ENCODE measurements at regions not wholly inside any gene's neighbourhood (a gene's known extent, or its start where the extent isn't known, plus 50 kb on each side); places are given as distances from the start of the nearest gene placed in this dataset.

GRCh38 chr11:119843877-119844276 lies 114.9 kb upstream of the NECTIN1 start:
- no peak for DNase-seq (ENCODE audit: low read depth, low spot score)
- no peak overlapping the region for H3K27ac ChIP-seq

GRCh38 chr11:119842731-119843130 lies 113.7 kb upstream of the NECTIN1 start:
- no peak for DNase-seq (ENCODE audit: low read depth, low spot score)
- no peak overlapping the region for H3K27ac ChIP-seq

DNA sequence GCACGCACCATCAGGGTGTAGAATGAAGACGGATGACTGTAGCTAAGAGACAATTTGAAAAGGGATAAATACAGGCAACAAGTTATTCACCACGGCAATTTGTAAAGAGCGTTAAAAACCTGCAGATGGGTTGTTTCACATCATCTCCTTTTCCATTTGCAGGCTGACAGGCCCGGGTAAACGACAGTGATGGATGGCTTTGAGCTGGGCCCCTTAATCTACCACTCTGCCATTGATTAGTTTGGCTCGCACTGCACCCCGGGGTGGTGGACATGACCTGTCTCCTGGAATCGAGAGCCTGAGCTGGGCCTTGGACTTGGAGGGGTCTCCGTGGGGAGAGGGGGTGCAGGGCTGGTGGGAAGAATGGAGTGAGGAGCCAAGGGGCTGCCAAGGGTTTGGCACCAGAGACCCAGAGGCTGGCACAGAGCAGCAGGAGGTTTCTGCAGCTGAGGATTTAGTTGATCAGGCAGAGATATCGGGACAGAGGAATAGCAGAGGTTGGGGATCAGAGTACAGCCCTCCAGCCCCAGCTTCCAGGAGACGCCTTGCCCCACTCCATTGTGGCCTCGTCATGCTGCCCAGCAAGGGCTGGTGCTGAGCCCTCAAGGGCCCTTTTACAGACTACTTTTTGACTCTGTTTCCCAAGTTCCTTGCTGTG lies 110.6 kb upstream of the NECTIN1 start:
- H3K27ac ChIP-seq = no peak overlapping the region
- no peak for DNase-seq (ENCODE audit: low read depth, low spot score)

GRCh38 chr11:119835753-119836152 lies 106.8 kb upstream of the NECTIN1 start:
- H3K27ac ChIP-seq = no peak overlapping the region
- no peak for DNase-seq (ENCODE audit: low read depth, low spot score)

DNA sequence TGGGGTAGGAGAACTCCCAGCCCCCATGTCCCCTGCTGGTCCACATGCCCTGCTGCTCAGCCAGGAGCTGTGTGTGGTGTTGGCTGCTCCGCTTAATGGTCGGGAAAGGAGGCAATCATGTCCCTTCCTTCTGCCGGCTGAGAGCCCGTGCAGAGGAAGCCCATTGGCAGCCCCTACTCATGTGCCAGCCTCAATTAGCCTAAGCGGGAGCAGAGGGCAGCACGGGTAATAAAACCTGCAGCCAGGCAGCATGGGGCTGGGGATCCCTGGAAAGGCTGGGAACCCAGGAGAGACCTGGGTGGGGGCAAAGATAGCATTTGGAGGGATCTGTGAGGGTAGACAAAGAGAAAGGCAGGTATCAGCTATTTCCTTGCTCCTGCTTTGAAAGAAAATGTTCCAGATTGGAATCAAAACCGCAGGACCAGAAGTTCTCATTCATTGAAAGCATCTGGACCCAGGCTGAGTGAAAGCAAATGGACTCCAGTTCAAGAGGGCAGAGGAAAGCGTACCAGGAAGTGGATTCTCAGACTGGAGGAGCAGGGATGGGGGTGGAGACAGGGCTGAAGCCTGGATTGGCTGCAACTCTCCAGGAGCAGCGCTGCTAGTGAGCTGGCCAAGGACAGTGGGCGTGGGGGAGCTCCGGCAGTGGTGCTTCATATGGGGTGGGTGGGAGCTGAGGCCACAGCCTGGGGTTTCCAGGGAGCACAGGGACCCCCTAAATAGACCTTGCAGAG lies 103.4 kb upstream of the NECTIN1 start:
- no peak for DNase-seq (ENCODE audit: low read depth, low spot score)
- H3K27ac ChIP-seq = no peak overlapping the region

DNA sequence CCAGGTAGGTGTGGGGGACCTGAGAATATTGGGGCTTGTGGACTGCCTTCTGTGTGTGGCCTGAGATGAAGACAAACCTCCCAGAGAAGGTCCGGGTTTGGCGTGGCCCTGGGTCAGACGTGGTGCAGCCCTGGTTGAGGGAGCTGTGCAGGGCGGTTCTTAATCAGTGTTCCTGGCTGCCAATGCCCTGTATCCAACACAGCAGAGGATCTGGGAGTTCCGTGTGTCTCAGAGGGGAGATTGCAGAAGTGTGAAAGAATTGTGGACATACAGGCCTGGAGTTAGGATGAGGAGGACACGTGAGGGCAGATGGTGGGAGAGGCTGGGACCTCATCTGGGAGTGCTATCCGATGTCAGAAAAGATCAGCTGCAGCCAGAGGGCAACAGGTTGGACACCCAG lies 102.0 kb upstream of the NECTIN1 start:
- no peak for DNase-seq (ENCODE audit: low read depth, low spot score)
- no peak overlapping the region for H3K27ac ChIP-seq

DNA sequence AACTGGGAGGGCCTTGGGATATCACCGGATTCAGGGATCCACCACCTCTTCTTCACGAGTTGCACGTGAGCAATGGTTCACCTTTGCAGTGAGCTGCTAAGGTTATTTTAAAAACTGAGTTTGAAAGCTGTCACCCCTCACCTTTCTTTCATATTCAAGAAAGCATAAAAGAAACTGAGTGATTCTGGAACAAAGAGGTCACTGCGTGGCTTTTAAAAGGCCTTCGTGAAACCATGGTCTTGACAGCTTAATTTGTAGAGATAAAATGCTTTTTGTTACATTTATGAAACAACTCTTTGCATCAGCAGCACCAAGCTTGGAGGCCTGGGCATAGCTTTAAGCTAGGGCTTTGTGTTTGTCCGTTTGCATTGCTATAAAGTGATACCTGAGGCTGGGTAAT lies 101.4 kb upstream of the NECTIN1 start:
- DNase-seq (ENCODE audit: low read depth, low spot score) = no peak
- H3K27ac ChIP-seq = no peak overlapping the region

DNA sequence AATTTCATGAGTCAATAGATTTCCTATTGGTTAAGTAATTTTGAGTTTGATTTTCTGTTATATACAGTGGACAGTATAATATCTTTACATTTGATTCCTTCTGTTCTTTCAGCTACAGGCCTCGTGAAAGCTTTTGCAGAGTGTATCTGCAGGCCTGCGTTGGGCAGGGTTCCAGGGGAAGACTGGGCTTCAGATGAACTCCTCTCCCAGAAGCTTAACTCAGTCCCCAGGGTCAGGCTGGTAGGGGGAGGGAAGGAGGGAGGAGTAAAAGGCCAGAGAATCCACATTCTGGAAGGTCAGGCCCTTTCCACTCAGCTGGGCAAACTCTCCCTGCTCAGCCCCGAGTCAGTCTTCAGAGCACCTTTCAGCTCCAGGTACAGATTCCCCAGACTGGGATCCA lies 100.4 kb upstream of the NECTIN1 start:
- DNase-seq (ENCODE audit: low read depth, low spot score) = no peak
- H3K27ac ChIP-seq = no peak overlapping the region

- no peak for DNase-seq (ENCODE audit: low read depth, low spot score)
- H3K27ac ChIP-seq = no peak overlapping the region
Measured at GRCh38 chr11:119828819-119829218, 99.8 kb upstream of the NECTIN1 start.

GRCh38 chr11:119828006-119828405 lies 99.0 kb upstream of the NECTIN1 start:
- no peak for DNase-seq (ENCODE audit: low read depth, low spot score)
- H3K27ac ChIP-seq = no peak overlapping the region

DNA sequence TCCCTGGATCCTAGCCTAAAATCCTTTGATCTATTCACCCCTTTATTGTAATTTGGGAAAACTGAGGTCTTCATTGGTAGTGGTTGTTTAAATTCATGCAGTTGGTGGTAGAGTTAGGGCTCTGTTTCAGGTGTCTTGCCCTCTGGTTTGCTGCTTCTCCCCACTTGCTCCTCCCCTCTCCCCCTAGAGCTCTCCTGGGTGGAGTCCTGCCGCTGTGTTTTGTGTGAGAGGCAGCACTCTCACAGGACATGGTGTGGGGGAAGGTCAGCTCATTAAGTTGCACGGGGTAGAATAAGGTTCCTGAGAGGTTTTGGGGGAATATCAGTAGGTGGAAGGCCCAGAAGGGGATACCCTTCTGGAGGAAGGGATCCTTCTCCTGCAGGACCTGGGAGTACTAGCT lies 98.1 kb upstream of the NECTIN1 start:
- no peak overlapping the region for H3K27ac ChIP-seq
- no peak for DNase-seq (ENCODE audit: low read depth, low spot score)

DNA sequence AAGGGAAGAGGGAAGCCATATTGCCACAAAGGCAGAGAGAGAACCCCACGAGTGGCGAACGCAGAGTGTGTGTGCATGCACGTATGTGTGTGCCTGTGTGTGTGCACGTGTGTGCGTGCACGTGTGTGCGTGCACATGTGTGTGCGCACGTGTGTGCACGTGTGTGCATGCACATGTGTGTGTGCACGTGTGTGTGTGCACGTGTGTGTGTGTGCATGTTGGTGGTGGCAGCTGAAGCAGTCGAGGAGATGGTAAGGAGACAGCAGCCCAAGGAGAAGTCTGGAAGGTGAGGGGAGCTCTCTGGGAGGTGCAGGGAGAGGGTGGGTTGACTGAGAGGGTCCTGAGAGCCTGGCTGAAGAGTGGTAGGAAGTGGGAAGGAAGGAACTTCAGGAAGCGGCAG lies 94.1 kb upstream of the NECTIN1 start:
- DNase-seq (ENCODE audit: low read depth, low spot score) = no peak
- H3K27ac ChIP-seq = no peak overlapping the region

GRCh38 chr11:119816660-119817059 lies 87.7 kb upstream of the NECTIN1 start:
- DNase-seq (ENCODE audit: low read depth, low spot score) = no peak

DNA sequence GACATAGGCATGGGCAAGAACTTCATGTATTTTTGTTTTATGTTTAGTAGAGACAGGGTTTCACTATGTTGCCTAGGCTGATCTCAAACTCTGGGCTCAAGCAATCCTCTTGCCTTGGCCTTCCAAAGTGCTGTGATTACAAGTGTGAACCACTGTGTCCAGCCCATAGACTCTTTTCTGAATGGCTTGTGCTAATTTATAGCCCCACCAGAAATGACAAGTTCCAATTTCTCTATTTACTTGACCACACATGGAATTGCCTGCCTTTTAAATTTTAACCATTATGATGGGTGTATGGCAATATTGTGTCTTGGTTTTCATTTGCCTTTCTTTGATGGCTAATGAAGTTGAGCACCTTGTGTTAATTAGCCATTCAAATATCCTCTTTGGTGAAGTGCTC lies 85.8 kb upstream of the NECTIN1 start:
- DNase-seq (ENCODE audit: low read depth, low spot score) = no peak
- H3K27ac ChIP-seq = no peak overlapping the region

More at GRCh38 chr11:119816660-119817059, 87.7 kb upstream of the NECTIN1 start:
- H3K27ac ChIP-seq = no peak overlapping the region

DNA sequence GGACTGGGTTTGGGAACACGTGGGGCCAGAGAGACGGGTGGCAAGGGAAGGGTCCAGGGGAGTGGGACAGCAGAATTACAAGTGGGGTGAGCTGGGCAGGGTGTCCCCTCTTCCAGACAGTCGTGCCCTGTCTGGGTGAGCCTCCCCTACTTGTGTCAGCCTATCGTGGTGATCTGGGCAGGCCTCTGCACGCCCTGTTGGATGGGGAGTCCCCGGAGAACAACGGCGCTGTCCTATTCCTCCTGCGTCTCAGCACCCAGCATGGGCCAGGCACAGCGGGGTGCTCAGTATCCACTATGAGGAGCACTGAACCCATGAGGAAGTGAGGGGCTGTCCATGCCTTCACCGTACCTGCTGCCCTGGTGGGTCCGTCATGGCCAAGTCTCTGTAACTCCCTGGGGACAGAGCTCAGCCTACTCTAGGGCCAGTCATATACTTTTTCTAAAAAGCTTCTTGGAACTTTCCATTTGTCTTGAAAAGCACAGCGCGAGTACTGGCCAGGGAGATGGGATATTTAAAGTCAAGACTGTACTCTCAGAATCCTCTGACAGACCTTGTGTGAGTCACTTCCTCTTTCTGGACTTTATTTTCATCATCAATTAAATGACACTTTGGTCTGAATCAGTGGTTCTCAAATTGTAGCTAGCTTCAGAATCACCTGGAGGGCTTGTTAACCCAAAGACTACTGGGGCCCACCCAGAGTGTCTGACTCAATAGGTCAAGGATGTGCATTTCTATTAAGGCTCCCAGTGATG lies 81.7 kb upstream of the NECTIN1 start:
- DNase-seq (ENCODE audit: low read depth, low spot score) = no peak
- peak overlapping the region; percentile 20 for H3K27ac ChIP-seq

- DNase-seq (ENCODE audit: low read depth, low spot score) = no peak
- H3K27ac ChIP-seq = no peak overlapping the region
Measured at GRCh38 chr11:119809346-119809745, 80.3 kb upstream of the NECTIN1 start.

- H3K27ac ChIP-seq = no peak overlapping the region
- no peak for DNase-seq (ENCODE audit: low read depth, low spot score)
Measured at GRCh38 chr11:119808407-119809185, 79.6 kb upstream of the NECTIN1 start.

DNA sequence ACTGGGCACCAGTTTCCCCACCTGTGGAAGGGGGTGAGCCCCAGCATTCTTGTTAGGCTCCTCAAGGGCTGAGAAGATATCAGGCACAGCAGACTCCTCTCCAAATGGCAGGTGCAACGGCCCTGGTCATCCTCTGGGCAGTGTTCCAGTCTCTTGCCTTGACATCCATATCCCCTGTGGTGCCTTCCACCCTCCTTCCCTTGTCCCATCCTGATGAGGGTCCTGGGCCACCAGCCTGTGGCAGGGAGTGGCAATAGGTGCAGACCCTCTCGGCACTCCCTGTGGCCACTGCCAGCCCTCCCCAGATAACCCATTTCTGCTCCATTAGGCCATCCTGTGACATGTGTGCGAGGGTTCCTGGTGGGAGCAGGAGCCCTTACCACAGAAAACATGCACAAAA lies 78.8 kb upstream of the NECTIN1 start:
- DNase-seq (ENCODE audit: low read depth, low spot score) = no peak
- H3K27ac ChIP-seq = no peak overlapping the region

DNA sequence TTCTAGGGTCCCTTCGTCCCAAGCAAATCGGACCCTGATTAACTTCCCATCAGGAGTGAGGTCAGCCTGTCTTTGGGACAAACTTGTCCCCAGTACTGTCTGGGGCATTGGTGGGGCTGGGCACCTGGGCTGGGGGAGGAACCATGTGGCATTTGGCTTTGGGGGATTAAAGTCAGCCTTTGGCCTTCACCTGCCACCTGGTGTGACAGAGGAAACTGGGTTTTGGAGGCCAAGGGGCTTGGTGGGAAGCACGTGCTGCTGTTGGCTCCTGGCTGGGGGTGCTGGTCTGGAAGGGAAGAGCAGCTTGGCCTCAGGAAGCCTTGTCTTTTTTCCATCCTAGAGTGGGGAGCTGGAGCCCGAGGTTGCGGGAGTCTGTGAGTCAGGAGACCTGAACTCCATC lies 78.4 kb upstream of the NECTIN1 start:
- no peak for DNase-seq (ENCODE audit: low read depth, low spot score)
- H3K27ac ChIP-seq = no peak overlapping the region

GRCh38 chr11:119806064-119806915 lies 77.3 kb upstream of the NECTIN1 start:
- no peak for DNase-seq (ENCODE audit: low read depth, low spot score)
- H3K27ac ChIP-seq = no peak overlapping the region

Measured in epithelial cell of prostate (primary cell).